Activated CD4-positive, alpha-beta T cell treated with anti-CD3 and anti-CD28 coated beads, Interleukin-2, amount 50 U/mL, for 48 hours (primary cell): ENCODE measurements at regions not wholly inside any gene's neighbourhood (a gene's known extent, or its start where the extent isn't known, plus 50 kb on each side); places are given as distances from the start of the nearest gene placed in this dataset.

Experiments used
- DNase-seq, 2 experiments: peaks; one replicate each; pipeline ENCODE4 v3.0.0-alpha.2; 2020

GRCh38 chr17:13940858-13941665 is 128.2 kb upstream of the COX10 start:
- DNase-seq = no peak

- no peak for DNase-seq
Observed at GRCh38 chr17:13941781-13942180, 127.5 kb upstream of the COX10 start.

GRCh38 chr17:13943909-13944308 is 125.4 kb upstream of the COX10 start:
- no peak for DNase-seq

- no peak for DNase-seq
Observed at GRCh38 chr17:13947499-13947898, 121.8 kb upstream of the COX10 start.

- no peak for DNase-seq
Observed at GRCh38 chr17:13952009-13952750, 117.1 kb upstream of the COX10 start.

- DNase-seq = no peak
Observed at GRCh38 chr17:13953841-13954240, 115.5 kb upstream of the COX10 start.

GRCh38 chr17:13957636-13958035 is 111.7 kb upstream of the COX10 start:
- no peak for DNase-seq

- DNase-seq = no peak
Observed at GRCh38 chr17:13958773-13959172, 110.5 kb upstream of the COX10 start.

GRCh38 chr17:13961265-13961664 is 108.0 kb upstream of the COX10 start:
- no peak for DNase-seq

- DNase-seq = no peak
Observed at GRCh38 chr17:13962716-13963240, 106.5 kb upstream of the COX10 start.

GRCh38 chr17:13967416-13967815 is 101.9 kb upstream of the COX10 start:
- DNase-seq = no peak

- no peak for DNase-seq
Observed at GRCh38 chr17:13970531-13970930, 98.8 kb upstream of the COX10 start.

- DNase-seq = no peak
Observed at GRCh38 chr17:13973960-13974651, 95.2 kb upstream of the COX10 start.

- no peak for DNase-seq
Observed at GRCh38 chr17:13977837-13978236, 91.5 kb upstream of the COX10 start.

- DNase-seq = no peak
Observed at GRCh38 chr17:13978478-13978877, 90.8 kb upstream of the COX10 start.

- DNase-seq = no peak
Observed at GRCh38 chr17:13981881-13982280, 87.4 kb upstream of the COX10 start.

- DNase-seq = no peak
Observed at GRCh38 chr17:13984956-13985355, 84.3 kb upstream of the COX10 start.

GRCh38 chr17:13986855-13987254 is 82.4 kb upstream of the COX10 start:
- DNase-seq = no peak

- DNase-seq = no peak
Observed at GRCh38 chr17:13989138-13989537, 80.2 kb upstream of the COX10 start.

- DNase-seq = no peak
Observed at GRCh38 chr17:13993106-13993505, 76.2 kb upstream of the COX10 start.

- DNase-seq = no peak
Observed at GRCh38 chr17:13994050-13994449, 75.3 kb upstream of the COX10 start.

- DNase-seq = no peak
Observed at GRCh38 chr17:13995856-13996271, 73.4 kb upstream of the COX10 start.

- DNase-seq = no peak
Observed at GRCh38 chr17:13996276-13996675, 73.0 kb upstream of the COX10 start.

- DNase-seq = no peak
Observed at GRCh38 chr17:13996748-13997147, 72.6 kb upstream of the COX10 start.
